H9 (cell line): ENCODE measurements at regions not wholly inside any gene's neighbourhood (a gene's known extent, or its start where the extent isn't known, plus 50 kb on each side); places are given as distances from the start of the nearest gene placed in this dataset.

Experiments
- DNase-seq: peaks from one replicate; pipeline ENCODE4 v3.0.0-alpha.2; 2017
- H2AFZ ChIP-seq: one replicate; pipeline ENCODE4 v1.6.1; 2013; ENCODE audit warnings: mild to moderate bottlenecking, low read length, control low read depth, moderate library complexity
- H2AK5ac ChIP-seq: 2 replicates; pipeline ENCODE4 v1.6.1; 2013; ENCODE audit warnings: low read length, control low read depth, mixed read lengths; ENCODE audit not compliant: insufficient read length
- H2BK120ac ChIP-seq: one replicate; pipeline ENCODE4 v1.6.1; 2013; ENCODE audit warnings: low read depth, mild to moderate bottlenecking, low read length, control low read depth, inconsistent platforms; ENCODE audit not compliant: poor library complexity, severe bottlenecking
- H2BK12ac ChIP-seq: 2 replicates; pipeline ENCODE4 v1.6.1; 2013; ENCODE audit warnings: low read length, control low read depth, mixed read lengths, low read depth; ENCODE audit not compliant: insufficient read length
- H2BK15ac ChIP-seq: 2 replicates; pipeline ENCODE4 v1.6.1; 2013; ENCODE audit warnings: low read depth, low read length, control low read depth
- H2BK20ac ChIP-seq: one replicate; pipeline ENCODE4 v1.6.1; 2013; ENCODE audit warnings: low read depth, mild to moderate bottlenecking, low read length, control low read depth, inconsistent platforms; ENCODE audit not compliant: poor library complexity, severe bottlenecking
- H2BK5ac ChIP-seq: 2 replicates; pipeline ENCODE4 v1.6.1; 2013; ENCODE audit warnings: low read length, control low read depth, mixed read lengths; ENCODE audit not compliant: insufficient read length
- H3K14ac ChIP-seq: 2 replicates; pipeline ENCODE4 v1.6.1; 2013; ENCODE audit warnings: low read length, control low read depth; ENCODE audit not compliant: insufficient read depth
- H3K18ac ChIP-seq: 2 replicates; pipeline ENCODE4 v1.6.1; 2013; ENCODE audit warnings: low read depth, mild to moderate bottlenecking, mixed read lengths, low read length, control low read depth; ENCODE audit not compliant: insufficient read length
- H3K23ac ChIP-seq: 2 replicates; pipeline ENCODE4 v1.6.1; 2013; ENCODE audit warnings: low read length, control low read depth, mixed read lengths, low read depth; ENCODE audit not compliant: insufficient read length
- H3K23me2 ChIP-seq: 2 replicates; pipeline ENCODE4 v1.6.1; 2013; ENCODE audit warnings: low read depth, mild to moderate bottlenecking, mixed read lengths, low read length, control low read depth; ENCODE audit not compliant: insufficient read length, poor library complexity, severe bottlenecking
- H3K27ac ChIP-seq: 2 replicates; pipeline ENCODE4 v1.5.1; 2013; ENCODE audit warnings: low read length, control low read depth, mixed read lengths, low read depth; ENCODE audit not compliant: insufficient read length
- H3K27me3 ChIP-seq: 2 replicates; pipeline ENCODE4 v1.6.1; 2013; ENCODE audit warnings: low read length, control low read depth, inconsistent platforms; ENCODE audit not compliant: insufficient read depth
- H3K4ac ChIP-seq: 2 replicates; pipeline ENCODE4 v1.6.1; 2013; ENCODE audit warnings: low read depth, mild to moderate bottlenecking, control low read depth, inconsistent platforms, low read length, moderate library complexity
- H3K4me1 ChIP-seq: 2 replicates; pipeline ENCODE4 v1.6.1; 2013; ENCODE audit warnings: low read length, control low read depth, inconsistent platforms; ENCODE audit not compliant: insufficient read depth
- H3K4me2 ChIP-seq: 2 replicates; pipeline ENCODE4 v1.6.1; 2013; ENCODE audit warnings: low read length, control low read depth, mixed read lengths; ENCODE audit not compliant: insufficient read length, insufficient read depth
- H3K56ac ChIP-seq: 2 replicates; pipeline ENCODE4 v1.6.1; 2013; ENCODE audit warnings: low read depth, mild to moderate bottlenecking, mixed read lengths, low read length, control low read depth; ENCODE audit not compliant: insufficient read length
- H3K79me1 ChIP-seq: 2 replicates; pipeline ENCODE4 v1.6.1; 2013; ENCODE audit warnings: low read depth, mild to moderate bottlenecking, moderate library complexity, low read length, control low read depth, inconsistent platforms; ENCODE audit not compliant: insufficient read depth, poor library complexity, severe bottlenecking
- H3K79me2 ChIP-seq: 2 replicates; pipeline ENCODE4 v1.6.1; 2013; ENCODE audit warnings: low read length, control low read depth, inconsistent platforms; ENCODE audit not compliant: insufficient read depth
- H3K9ac ChIP-seq: 2 replicates; pipeline ENCODE4 v1.6.1; 2013; ENCODE audit warnings: low read length, control low read depth, mixed read lengths; ENCODE audit not compliant: insufficient read length; ENCODE audit errors: extremely low read depth
- H3K9me3 ChIP-seq: one replicate; pipeline ENCODE4 v1.6.1; 2013; ENCODE audit warnings: low read depth, low read length, inconsistent platforms; ENCODE audit not compliant: control insufficient read depth
- H3T11ph ChIP-seq: one replicate; pipeline ENCODE4 v1.6.1; 2013; ENCODE audit warnings: mild to moderate bottlenecking, low read length, control low read depth, inconsistent platforms
- H4K20me1 ChIP-seq: one replicate; pipeline ENCODE4 v1.6.1; 2013; ENCODE audit not compliant: control insufficient read depth, insufficient read length, insufficient read depth
- H4K5ac ChIP-seq: 2 replicates; pipeline ENCODE4 v1.6.1; 2013; ENCODE audit warnings: low read depth, mild to moderate bottlenecking, mixed read lengths, low read length, control low read depth; ENCODE audit not compliant: insufficient read length
- H4K8ac ChIP-seq: replicated peaks from 2 replicates; pipeline ENCODE4 v1.6.1; 2013; ENCODE audit warnings: low read length, control low read depth, mixed read lengths, low read depth; ENCODE audit not compliant: insufficient read length
- H4K91ac ChIP-seq: 2 replicates; pipeline ENCODE4 v1.6.1; 2013; ENCODE audit warnings: low read depth, mild to moderate bottlenecking, moderate library complexity, mixed read lengths, low read length, control low read depth; ENCODE audit not compliant: insufficient read length
- H3K27ac Mint-ChIP-seq, 3 experiments: 2 replicates in 2 of 3; 3 replicates in 1 of 3; pipeline ENCODE4 v1.8.0; 2020 to 2021; ENCODE audit warnings: mixed read lengths in 3 of 3, mild to moderate bottlenecking in 1 of 3, moderate library complexity in 1 of 3
- H3K27me3 Mint-ChIP-seq: 2 replicates; pipeline ENCODE4 v1.8.0; 2021; ENCODE audit warnings: low read depth, mild to moderate bottlenecking, moderate library complexity, mixed read lengths
- H3K36me3 Mint-ChIP-seq, 3 experiments: 2 replicates in 2 of 3; 3 replicates in 1 of 3; pipeline ENCODE4 v1.8.0; 2020 to 2021; ENCODE audit warnings: low read depth in 3 of 3, mixed read lengths in 3 of 3; ENCODE audit not compliant: insufficient read depth in 1 of 3
- H3K4me1 Mint-ChIP-seq, 2 experiments: 2 replicates each; pipeline ENCODE4 v1.8.0; 2020; ENCODE audit warnings: mixed read lengths in 2 of 2
- H3K4me3 Mint-ChIP-seq, 2 experiments: 2 replicates in 1 of 2; 3 replicates in 1 of 2; pipeline ENCODE4 v1.8.0; 2020 to 2021; ENCODE audit warnings: mild to moderate bottlenecking in 2 of 2, mixed read lengths in 2 of 2, moderate library complexity in 1 of 2
- H3K9me3 Mint-ChIP-seq, 2 experiments: 2 replicates in 1 of 2; 3 replicates in 1 of 2; pipeline ENCODE4 v1.8.0; 2020; ENCODE audit warnings: mild to moderate bottlenecking in 2 of 2, mixed read lengths in 2 of 2, moderate library complexity in 1 of 2
- WGBS: extraction: QIAGEN DNeasy Blood & Tissue Kit; methylation state at CpG from one replicate; pipeline ENCODE4 v1.1.7; 2013; ENCODE audit warnings: missing lambda C conversion rate, low lambda C conversion rate, mixed read lengths; ENCODE audit not compliant: insufficient read length; ENCODE audit errors: extremely low coverage; 5-methylcytosine and 5-hydroxymethylcytosine counted together
- TF ChIP-seq, protein P1 (sequence below): fragments of 200-600 bp; sonication (generic); conservative IDR thresholded peaks from 3 replicates; pipeline ENCODE4 v1.8.0; 2021; ENCODE audit warnings: antibody characterized with exemption, mild to moderate bottlenecking

- no peak overlapping the region for H3K4me2 ChIP-seq
- Mint-ChIP-seq H3K36me3 (peaks cover 0 to 4% (median 0%) of the 10 kb centered on the region in 3 experiments; a peak in 2 of 7 replicates), H3K9me3 (no peaks in the 10 kb centered on the region), H3K27ac (no peak overlapping the region), H3K4me1 (peaks cover 6 to 7% of the 10 kb centered on the region in 2 experiments), H3K4me3 (no peak overlapping the region), H3K27me3 (no peaks in the 10 kb centered on the region)
- H3K79me1 ChIP-seq, result no peaks in the 10 kb centered on the region
- H2BK12ac ChIP-seq, result no peak overlapping the region
- no peak overlapping the region for H2AFZ ChIP-seq
- no peak overlapping the region for H4K8ac ChIP-seq
- TF ChIP-seq, protein P1, sequence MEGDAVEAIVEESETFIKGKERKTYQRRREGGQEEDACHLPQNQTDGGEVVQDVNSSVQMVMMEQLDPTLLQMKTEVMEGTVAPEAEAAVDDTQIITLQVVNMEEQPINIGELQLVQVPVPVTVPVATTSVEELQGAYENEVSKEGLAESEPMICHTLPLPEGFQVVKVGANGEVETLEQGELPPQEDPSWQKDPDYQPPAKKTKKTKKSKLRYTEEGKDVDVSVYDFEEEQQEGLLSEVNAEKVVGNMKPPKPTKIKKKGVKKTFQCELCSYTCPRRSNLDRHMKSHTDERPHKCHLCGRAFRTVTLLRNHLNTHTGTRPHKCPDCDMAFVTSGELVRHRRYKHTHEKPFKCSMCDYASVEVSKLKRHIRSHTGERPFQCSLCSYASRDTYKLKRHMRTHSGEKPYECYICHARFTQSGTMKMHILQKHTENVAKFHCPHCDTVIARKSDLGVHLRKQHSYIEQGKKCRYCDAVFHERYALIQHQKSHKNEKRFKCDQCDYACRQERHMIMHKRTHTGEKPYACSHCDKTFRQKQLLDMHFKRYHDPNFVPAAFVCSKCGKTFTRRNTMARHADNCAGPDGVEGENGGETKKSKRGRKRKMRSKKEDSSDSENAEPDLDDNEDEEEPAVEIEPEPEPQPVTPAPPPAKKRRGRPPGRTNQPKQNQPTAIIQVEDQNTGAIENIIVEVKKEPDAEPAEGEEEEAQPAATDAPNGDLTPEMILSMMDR, result no peak
- H3K9me3 ChIP-seq, result no peaks in the 10 kb centered on the region
- no peak overlapping the region for H3K27ac ChIP-seq
- H3K18ac ChIP-seq, result no peak overlapping the region
- H3K4ac ChIP-seq, result no peak overlapping the region
- no CpG with 5 or more reads among the region's 1 CpG for WGBS
- no peak overlapping the region for H3T11ph ChIP-seq
- H2AK5ac ChIP-seq, result no peak overlapping the region
- no peak overlapping the region for H2BK120ac ChIP-seq
- DNase-seq, result no peak
- H3K23me2 ChIP-seq, result no peaks in the 10 kb centered on the region
- H3K79me2 ChIP-seq, result peaks cover 2% of the 10 kb centered on the region; the same call in 1 of the 2 replicates
- no peak overlapping the region for H2BK20ac ChIP-seq
- H3K14ac ChIP-seq, result no peak overlapping the region
- H3K4me1 ChIP-seq, result no peaks in the 10 kb centered on the region; the same call in 1 of the 2 replicates
- H3K27me3 ChIP-seq, result no peaks in the 10 kb centered on the region
- H4K5ac ChIP-seq, result no peak overlapping the region
- no peaks in the 10 kb centered on the region for H4K20me1 ChIP-seq
- no peak overlapping the region for H3K56ac ChIP-seq
- H2BK15ac ChIP-seq, result no peak overlapping the region
- H3K23ac ChIP-seq, result no peak overlapping the region
- no peak overlapping the region for H4K91ac ChIP-seq
- H2BK5ac ChIP-seq, result no peak overlapping the region
- no peak overlapping the region for H3K9ac ChIP-seq
Measured at GRCh38 chr7:131081308-131081707, 246.4 kb upstream of the MKLN1 start.
